HCEC 1CT (cell line): ENCODE measurements at regions not wholly inside any gene's neighbourhood (a gene's known extent, or its start where the extent isn't known, plus 50 kb on each side); places are given as distances from the start of the nearest gene placed in this dataset.
A peak's percentile ranks its signal among the peaks of the same experiment; 100 is the strongest.
"Not testable (repeated sequence)": the region's sequence is repeated elsewhere in the genome, so short reads cannot be mapped to it uniquely, and the experiment has no call there.

Experiments used
- DNase-seq: peaks from one replicate; pipeline ENCODE4 v3.0.0-alpha.2; 2017

DNA sequence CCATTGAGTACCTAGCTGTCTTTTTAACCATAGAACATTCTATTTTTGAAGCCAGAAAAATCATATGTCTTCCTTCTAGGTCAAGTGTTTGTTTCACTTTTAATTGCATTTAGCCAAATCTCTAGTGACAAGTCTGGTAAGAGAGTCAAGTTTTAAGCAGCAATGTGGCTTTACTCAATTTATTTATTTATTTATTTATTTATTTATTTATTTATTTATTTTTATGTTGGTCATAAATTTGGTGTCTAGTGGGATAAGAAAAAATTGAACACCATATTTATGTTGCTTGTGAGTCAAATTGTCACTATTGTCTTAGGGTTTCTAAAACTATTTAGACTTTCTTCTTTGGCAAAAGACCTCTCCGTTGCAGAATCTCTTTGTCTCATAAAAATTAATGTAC is 174.5 kb upstream of the BCHE start:
- no peak for DNase-seq

DNA sequence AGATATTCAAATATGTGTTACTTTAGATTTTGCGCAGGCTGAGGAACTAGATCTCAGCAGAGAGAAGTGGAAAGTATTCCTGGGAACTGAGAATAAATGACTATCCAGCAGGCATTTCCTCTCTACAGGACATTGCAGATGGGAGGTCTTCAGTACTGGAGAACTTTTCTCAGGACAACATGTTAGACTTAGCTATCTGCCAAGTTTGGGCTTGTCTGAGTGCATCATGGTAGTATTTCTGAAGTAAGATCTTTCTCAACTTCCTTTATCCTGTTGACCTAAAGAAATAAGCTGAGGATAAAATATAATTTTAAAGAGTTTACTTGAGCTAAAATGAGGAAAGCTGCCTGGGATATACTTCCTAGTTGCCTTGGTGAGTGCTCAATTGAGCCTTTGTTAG is 167.9 kb upstream of the BCHE start:
- no peak for DNase-seq

DNA sequence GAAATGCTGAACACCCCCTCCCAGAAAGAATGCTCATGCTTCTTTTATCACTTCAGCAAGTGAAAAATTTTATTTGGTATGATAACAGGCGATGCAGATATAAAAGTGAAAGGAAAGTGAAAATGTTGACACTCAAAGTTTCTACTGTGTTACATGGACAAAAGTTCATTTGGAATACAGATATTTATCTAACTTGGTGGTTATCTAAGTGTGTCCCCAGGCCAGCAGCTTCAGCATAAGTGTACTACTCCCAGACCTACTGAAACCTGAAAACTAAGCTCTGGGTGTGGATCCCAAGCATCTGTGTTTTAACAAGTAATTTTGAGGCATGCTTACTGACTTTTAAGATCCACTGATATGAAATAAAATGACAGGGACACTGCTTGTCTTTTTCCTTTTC is 157.1 kb upstream of the BCHE start:
- no peak for DNase-seq

DNA sequence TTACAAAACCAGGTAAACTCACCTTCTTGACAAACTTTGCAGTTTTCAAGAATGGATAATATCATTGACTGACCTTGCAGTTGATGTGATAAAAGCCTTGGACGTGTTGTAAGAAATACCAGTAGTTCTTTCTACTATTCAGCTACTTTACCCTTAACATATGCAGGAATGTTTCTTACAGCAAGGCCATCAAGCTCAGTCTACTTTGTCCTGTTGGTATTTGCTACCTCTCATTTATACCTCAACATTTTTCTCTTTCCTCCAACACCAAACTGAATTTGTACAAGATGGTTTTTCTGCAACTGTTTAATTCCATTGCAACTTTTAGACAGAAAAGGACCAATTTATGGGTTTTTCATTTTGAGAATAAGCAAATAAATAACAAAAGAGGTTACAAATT is 147.4 kb upstream of the BCHE start:
- no peak for DNase-seq

DNA sequence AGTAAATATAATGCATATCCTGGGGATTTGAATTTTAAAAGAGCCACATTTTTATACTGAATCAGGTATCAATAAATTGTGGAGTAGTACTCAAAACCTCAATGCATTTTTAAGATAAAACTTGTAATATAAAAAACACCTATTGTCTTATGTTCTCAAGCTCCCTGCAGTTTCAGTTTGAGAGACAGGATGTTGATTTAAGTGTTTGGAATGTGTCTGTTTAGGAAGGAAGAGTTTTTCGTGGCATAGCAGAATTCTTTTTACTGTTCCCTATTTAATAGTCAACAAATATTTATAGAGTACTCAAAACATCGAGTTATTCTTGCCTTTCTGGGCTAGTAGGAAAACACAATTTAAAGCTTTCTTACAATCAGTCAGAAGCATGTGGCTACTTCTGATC is 146.1 kb upstream of the BCHE start:
- peak; percentile 7 for DNase-seq

DNA sequence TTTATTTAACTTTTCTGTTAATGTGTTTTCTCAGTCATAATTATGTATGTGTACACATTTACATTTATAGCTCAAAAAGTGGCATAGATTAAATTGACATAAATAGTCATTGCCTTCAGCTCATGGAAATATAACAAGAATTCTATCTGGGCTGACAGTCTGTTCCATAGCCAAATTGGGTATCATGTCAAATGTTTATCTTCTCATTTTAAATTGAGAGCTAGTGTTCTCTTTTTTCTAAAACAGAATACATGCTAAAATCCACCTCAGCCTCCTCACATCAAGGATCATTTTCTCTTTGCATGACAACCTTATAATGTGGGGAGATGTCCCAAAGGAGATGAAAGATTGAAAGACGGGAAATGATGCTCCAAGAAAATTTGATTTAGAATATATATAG is 144.1 kb upstream of the BCHE start:
- DNase-seq, result no peak

DNA sequence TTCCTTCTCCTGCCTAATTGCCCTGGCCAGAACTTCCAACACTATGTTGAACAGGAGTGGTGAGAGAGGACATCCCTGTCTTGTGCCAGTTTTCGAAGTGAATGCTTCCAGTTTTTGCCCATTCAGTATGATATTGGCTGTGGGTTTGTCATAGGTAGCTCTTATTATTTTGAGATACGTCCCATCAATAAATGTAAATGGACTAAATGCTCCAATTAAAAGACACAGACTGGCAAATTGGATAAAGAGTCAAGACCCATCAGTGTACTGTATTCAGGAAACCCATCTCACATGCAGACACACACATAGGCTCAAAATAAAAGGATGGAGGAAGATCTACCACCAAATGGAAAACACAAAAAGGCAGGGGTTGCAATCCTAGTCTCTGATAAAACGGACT is 123.6 kb upstream of the BCHE start:
- not testable (repeated sequence) for DNase-seq

DNA sequence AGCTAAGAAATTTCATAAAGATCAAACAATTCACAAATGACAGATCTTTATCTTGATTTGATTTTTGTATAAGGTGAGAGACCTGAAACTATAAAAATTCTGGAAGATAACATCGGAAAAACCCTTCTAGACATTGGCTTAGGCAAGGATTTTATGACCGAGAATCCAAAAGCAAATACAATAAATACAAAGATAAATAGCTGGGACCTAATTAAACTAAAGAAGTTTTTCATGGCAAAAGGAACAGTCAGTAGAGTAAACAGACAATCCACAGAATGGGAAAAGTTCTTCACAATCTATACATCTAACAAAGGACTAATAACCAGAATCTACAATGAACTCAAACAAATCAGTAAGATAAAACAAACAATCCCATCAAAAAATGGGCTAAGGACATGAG is 116.9 kb upstream of the BCHE start:
- no peak for DNase-seq

DNA sequence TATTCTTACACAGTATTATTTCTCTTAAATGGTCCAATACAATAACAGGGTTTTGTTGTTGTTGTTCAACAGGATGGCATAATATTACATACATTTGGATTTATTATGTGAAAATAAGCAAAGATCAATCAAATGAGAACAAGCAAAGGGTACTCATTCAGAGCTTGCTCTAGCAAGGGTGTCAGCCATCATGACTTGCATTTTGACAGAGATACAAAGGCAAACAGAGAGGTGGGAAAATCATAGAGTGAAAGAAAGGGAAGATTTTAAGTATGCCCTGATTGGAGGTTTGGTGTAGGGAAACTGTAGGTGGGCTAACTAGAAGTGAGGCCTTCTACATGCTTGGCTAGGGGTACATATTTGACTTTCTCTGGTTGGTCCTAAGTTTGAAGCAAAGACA is 109.1 kb upstream of the BCHE start:
- no peak for DNase-seq

DNA sequence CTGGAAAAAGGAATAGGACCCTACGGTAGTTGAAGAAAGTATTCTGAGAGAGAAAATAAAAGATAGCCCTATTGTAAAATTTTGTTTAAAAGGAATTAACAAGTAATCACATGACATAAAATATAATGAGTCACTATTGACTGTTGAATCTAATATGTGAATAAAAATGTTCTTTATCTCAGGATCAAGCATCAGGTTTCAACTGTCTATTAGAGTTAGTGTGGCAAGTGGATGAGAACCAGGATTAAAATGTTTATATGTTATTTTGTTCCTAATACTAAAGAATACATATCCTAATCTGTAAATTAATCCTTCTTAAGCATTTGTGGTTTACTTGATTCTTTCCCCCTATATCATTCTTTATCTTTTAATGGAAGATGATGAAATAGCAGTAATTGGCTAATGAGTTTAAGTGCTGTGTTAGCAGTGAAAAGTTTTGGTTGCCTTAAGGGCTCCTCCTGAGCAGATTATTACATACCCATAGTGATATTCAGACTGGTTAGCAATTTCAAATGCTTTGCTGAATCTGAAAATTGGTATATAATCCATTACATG is 101.8 kb upstream of the BCHE start:
- DNase-seq, result no peak

DNA sequence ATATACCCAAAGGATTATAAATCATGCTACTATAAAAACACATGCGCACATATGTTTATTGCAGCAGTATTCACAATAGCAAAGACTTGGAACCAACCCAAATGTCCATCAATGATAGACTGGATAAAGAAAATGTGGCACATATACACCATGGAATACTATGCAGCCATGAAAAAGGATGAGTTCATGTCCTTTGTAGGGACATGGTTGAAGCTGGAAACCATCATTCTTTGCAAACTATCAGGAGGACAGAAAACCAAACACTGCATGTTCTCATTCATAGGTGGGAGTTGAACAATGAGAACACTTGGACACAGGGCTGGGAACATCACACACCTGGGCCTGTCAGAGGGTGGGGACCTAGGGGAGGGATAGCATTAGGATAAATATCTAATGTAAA is 98.9 kb upstream of the BCHE start:
- DNase-seq, result not testable (repeated sequence)

DNA sequence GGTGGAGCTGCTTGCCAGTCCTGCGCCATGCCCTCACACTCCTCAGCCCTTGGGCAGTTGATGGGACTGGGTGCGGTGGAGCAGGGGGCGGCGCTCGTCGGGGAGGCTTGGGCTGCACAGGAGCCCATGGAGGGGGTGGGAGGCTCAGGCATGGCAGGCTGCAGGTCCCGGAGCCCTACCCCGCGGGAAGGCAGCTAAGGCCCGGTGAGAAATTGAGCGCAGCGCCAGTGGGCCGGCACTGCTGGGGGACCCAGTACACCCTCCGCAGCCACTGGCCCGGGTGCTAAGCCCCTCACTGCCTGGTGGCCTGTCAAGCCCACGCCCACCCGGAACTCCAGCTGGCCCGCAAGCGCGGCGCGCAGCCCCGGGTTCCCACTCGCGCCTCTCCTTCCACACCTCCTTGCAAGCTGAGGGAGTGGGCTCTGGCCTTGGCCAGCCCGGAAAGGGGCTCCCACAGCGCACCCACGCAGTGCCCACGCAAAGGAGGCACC is 87.1 kb upstream of the BCHE start:
- DNase-seq, result not testable (repeated sequence)

DNA sequence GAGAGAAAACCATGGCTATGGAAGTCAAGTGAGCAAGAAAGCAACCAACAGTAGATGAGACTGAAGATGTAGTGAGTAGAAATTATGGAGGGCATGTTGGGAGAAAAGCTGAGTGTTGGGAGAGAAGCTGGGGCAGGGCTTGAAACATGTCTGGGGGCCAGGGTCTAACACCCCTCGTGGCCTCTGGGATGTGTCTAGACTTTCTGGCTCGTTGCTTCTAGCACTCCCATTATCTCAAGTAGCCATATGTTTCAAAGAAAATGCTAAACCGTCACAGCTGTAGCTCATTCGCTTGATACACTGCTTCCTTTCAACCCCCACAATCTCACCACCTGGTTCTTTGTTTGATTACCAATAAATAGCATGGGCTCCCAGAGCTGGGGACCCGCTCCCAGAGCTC is 83.8 kb upstream of the BCHE start:
- no peak for DNase-seq

DNA sequence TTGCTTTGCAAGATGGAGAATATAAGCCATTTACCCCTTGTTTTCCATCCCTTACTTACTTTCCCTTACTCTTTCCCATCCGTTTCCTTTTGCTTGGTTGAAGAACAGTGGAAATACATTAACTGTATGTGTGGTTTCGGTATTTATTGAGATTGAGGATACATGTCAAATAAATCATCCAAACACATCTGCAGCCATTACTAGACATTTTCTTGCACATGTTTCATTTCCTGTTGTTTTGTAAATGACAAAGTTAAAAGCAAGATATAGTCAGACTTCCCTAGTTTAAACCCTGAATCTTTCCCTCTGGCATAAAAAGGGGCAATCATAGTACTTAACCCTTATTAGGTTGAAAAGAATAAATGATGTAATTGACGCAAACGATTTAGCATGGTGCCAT is 82.1 kb upstream of the BCHE start:
- no peak for DNase-seq

DNA sequence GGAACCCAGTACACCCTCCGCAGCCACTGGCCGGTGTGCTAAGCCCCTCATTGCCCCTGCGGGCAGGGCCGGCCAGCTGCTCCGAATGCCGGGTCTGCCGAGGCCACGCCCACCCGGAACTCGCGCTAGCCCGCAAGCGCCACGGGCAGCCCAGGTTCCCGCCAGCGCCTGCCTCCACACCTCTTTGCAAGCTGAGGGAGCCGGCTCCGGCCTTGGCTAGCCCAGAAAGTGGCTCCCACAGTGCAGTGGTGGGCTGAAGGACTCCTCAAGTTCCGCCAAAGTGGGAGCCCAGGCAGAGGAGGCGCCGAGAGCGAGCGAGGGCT is 81.4 kb upstream of the BCHE start:
- no peak for DNase-seq

DNA sequence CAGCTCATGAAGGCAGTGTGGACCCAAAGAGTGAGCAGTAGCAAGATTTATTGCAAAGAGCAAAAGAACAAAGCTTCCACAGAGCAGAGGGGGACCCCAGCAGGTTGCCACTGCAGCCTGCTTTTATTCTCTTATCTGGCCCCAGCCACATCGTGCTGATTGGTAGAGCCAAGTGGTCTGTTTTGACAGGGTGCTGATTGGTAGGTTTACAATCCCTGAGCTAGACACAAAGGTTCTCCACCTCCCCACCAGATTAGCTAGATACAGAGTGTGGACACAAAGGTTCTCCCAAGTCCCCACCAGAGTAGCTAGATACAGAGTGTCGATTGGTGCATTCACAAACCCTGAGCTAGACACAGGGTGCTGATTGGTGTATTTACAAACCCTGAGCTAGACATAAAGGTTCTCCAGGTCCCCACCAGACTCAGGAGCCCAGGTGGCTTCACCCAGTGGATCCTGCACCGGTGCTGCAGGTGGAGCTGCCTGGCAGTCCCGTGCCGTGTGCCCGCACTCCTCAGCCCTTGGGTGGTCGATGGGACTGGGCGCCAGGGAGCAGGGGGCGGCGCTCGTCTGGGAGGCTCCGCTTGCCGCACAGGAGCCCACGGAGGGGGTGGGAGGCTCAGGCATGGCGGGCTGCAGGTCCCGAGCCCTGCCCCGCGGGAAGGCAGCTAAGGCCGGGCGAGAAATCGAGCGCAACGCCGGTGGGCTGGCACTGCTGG is 80.9 kb upstream of the BCHE start:
- DNase-seq, result not testable (repeated sequence)

DNA sequence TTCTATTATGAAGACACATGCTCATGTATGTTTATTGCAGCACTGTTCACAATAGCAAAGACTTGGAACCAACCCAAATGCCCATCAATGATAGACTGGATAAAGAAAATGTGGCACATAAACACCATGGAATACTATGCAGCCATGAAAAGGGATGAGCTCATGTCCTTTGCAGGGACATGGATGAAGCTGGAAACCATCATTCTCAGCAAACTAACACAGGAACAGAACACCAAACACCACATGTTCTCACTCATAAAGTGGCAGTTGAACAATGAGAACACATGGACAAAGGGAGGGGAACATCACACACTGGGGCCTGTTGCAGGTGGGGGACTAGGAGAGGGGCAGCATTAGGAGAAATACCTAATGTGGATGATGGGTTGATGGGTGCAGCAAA is 77.9 kb upstream of the BCHE start:
- not testable (repeated sequence) for DNase-seq

DNA sequence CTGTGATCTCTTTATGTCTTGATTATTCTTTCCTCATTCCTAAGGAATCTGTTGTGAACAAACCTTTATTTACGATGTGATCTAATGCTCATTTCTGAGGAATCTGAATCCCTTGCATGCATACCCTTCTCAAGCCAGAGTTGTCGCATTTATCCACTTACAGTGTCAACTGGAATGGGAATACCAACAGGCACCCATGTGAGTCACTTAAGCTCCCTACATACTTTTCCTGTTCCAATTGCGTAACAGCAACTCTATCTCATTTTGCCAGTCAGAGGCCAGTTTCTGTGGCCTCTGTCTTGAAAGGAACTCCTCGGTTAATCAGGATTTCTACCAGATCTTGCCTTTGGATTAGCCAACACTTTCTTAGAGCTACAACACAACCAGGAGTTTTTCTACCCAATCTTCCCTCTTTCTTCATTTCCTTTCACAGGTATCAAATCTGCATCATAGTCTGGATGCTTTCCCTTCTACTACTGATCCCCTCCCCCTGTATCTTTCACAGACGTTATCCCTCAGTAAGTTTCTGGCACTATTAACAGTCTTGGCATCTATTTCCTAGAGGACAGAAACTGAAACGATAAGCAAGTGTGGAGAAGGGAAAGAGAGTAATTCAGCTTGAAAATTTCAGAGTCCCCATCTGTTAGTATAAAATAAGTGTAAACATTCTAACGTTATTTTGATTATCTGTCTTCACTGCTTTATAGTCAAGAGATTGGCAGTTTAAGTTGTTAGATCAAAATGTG is 66.8 kb upstream of the BCHE start:
- peak; percentile 5 for DNase-seq

DNA sequence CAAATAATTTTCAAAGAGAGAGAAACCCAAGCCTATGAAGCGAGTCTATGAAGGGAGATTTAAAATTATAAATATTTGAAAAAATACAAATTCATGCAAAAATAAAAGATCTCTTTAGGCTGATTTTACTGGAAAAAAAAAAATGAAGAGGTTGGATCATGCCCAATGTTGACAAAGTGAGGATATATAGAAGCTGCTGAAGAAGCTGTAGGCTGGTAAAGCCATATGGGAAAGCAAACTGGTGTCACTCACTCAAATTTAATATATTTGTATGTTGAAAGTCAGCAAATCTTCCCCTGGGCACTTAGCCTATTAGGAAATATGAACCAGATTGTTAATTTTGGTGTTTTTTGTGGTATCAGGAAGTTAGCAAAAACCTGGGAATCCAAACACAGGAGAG is 61.8 kb upstream of the BCHE start:
- DNase-seq, result no peak

DNA sequence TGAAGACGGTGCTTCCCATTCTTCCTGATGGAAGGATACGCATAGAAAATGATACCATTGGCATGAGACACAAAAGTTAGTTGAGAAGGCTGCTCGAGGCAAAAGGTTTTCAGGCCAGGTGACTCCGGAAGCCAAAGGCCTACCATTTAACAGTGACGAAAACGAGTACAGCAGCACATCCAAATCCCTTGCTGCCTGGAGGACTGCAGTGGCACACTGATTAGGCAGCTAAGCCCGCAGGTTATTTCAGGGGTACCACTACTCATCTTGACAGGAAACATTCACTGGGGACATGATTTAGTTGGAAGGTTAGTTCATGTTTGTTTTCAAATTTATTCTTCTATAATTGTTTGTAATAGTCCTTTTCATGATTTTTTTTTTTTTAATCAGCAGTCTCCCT is 59.9 kb upstream of the BCHE start:
- DNase-seq, result no peak

DNA sequence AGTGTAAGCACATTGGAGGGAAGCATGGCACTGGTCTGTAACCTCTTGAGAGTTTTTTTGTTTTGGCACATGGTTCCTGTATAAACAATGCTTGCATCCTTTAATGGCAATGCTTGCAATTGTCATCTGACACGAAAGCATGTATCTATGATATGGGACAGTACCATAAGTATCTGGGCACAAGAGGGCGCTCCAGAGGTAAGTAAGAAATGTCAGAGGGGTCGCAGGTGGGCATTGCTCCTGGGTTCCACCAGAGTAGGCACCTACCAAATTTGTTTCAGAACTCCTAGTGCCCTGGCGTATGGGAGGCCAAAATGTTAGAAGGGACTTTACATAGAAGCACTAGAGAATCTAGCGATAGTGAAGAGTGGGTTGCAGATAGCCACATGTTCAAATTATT is 58.7 kb upstream of the BCHE start:
- DNase-seq, result no peak

DNA sequence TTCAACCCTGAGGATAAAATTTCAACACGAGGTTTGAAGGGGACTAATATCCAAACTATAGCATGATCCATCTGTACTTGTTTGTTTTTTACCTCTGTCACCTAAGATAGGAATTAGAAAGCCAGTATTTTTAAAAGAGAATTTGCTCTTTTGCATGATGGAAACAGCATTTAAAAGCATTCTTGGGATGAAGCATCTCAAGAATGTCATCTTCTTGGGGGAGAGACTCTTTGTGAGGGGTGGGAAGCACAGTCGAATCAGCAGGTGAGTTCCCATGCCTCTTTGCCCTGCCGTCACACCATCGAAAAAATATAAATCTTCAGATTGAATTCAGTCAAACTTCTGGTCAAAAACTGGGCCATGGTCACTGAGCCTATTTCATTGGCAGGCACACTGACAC is 55.3 kb upstream of the BCHE start:
- DNase-seq, result no peak
